ENCODE measurements at regions not wholly inside any gene's neighbourhood (a gene's known extent, or its start where the extent isn't known, plus 50 kb on each side); places are given as distances from the start of the nearest gene placed in this dataset.
"Not testable (repeated sequence)": the region's sequence is repeated elsewhere in the genome, so short reads cannot be mapped to it uniquely, and the experiment has no call there.

GRCh38 chr10:33086100-33086499, 128.1 kb upstream of the ITGB1 start:
- peaks cover 9% of the 10 kb centered on the region for H3K4me1 ChIP-seq (ENCODE audit: control insufficient read depth, low read depth, low read length)
- no peak overlapping the region for H3K27ac ChIP-seq (ENCODE audit: low read length)
- no peaks in the 10 kb centered on the region for H3K9me3 ChIP-seq (ENCODE audit: control insufficient read depth, low read depth, low read length)
- H3K9ac ChIP-seq (ENCODE audit: low read length), result no peak overlapping the region
- no peak overlapping the region for H3K4me3 ChIP-seq (ENCODE audit: low read length)
- no peaks in the 10 kb centered on the region for H3K36me3 ChIP-seq (ENCODE audit: control insufficient read depth, low read depth, low read length)
- H3K27me3 ChIP-seq (ENCODE audit: control insufficient read depth, insufficient read depth, low read length), result no peaks in the 10 kb centered on the region

- peaks cover 9% of the 10 kb centered on the region for H3K4me1 ChIP-seq (ENCODE audit: control insufficient read depth, low read depth, low read length)
- no peak overlapping the region for H3K27ac ChIP-seq (ENCODE audit: low read length)
- no peaks in the 10 kb centered on the region for H3K27me3 ChIP-seq (ENCODE audit: control insufficient read depth, insufficient read depth, low read length)
- H3K4me3 ChIP-seq (ENCODE audit: low read length), result no peak overlapping the region
- H3K36me3 ChIP-seq (ENCODE audit: control insufficient read depth, low read depth, low read length), result no peaks in the 10 kb centered on the region
- no peaks in the 10 kb centered on the region for H3K9me3 ChIP-seq (ENCODE audit: control insufficient read depth, low read depth, low read length)
- H3K9ac ChIP-seq (ENCODE audit: low read length), result no peak overlapping the region
Observed at GRCh38 chr10:33085313-33085833, 127.3 kb upstream of the ITGB1 start.

- Histone ChIP-seq H3K27ac (ENCODE audit: low read length) (no peak overlapping the region), H3K9me3 (ENCODE audit: control insufficient read depth, low read depth, low read length) (no peaks in the 10 kb centered on the region), H3K4me3 (ENCODE audit: low read length) (no peak overlapping the region), H3K4me1 (ENCODE audit: control insufficient read depth, low read depth, low read length) (peaks cover 9% of the 10 kb centered on the region), H3K27me3 (ENCODE audit: control insufficient read depth, insufficient read depth, low read length) (no peaks in the 10 kb centered on the region), H3K36me3 (ENCODE audit: control insufficient read depth, low read depth, low read length) (no peaks in the 10 kb centered on the region), H3K9ac (ENCODE audit: low read length) (no peak overlapping the region)
Observed at GRCh38 chr10:33084453-33084852, 126.4 kb upstream of the ITGB1 start.

GRCh38 chr10:33082373-33082895, 124.4 kb upstream of the ITGB1 start:
- Histone ChIP-seq H3K9me3 (ENCODE audit: control insufficient read depth, low read depth, low read length) (no peaks in the 10 kb centered on the region), H3K4me1 (ENCODE audit: control insufficient read depth, low read depth, low read length) (peaks cover 9% of the 10 kb centered on the region), H3K27ac (ENCODE audit: low read length) (no peak overlapping the region), H3K36me3 (ENCODE audit: control insufficient read depth, low read depth, low read length) (no peaks in the 10 kb centered on the region), H3K9ac (ENCODE audit: low read length) (no peak overlapping the region), H3K4me3 (ENCODE audit: low read length) (no peak overlapping the region), H3K27me3 (ENCODE audit: control insufficient read depth, insufficient read depth, low read length) (no peaks in the 10 kb centered on the region)

- not testable (repeated sequence) for H3K4me1 ChIP-seq (ENCODE audit: control insufficient read depth, low read depth, low read length); H3K36me3 ChIP-seq (ENCODE audit: control insufficient read depth, low read depth, low read length); H3K4me3 ChIP-seq (ENCODE audit: low read length); H3K9ac ChIP-seq (ENCODE audit: low read length); H3K27me3 ChIP-seq (ENCODE audit: control insufficient read depth, insufficient read depth, low read length); H3K27ac ChIP-seq (ENCODE audit: low read length); H3K9me3 ChIP-seq (ENCODE audit: control insufficient read depth, low read depth, low read length)
Observed at GRCh38 chr10:33080467-33080866, 122.4 kb upstream of the ITGB1 start.

GRCh38 chr10:33074443-33074842, 116.4 kb upstream of the ITGB1 start:
- H3K9ac ChIP-seq (ENCODE audit: low read length), result no peak overlapping the region
- no peaks in the 10 kb centered on the region for H3K9me3 ChIP-seq (ENCODE audit: control insufficient read depth, low read depth, low read length)
- H3K27me3 ChIP-seq (ENCODE audit: control insufficient read depth, insufficient read depth, low read length), result no peaks in the 10 kb centered on the region
- H3K4me3 ChIP-seq (ENCODE audit: low read length), result no peak overlapping the region
- no peak overlapping the region for H3K27ac ChIP-seq (ENCODE audit: low read length)
- H3K4me1 ChIP-seq (ENCODE audit: control insufficient read depth, low read depth, low read length), result peaks cover 9% of the 10 kb centered on the region
- no peaks in the 10 kb centered on the region for H3K36me3 ChIP-seq (ENCODE audit: control insufficient read depth, low read depth, low read length)

- Histone ChIP-seq H3K27me3 (ENCODE audit: control insufficient read depth, insufficient read depth, low read length) (no peaks in the 10 kb centered on the region), H3K9ac (ENCODE audit: low read length) (no peak overlapping the region), H3K4me3 (ENCODE audit: low read length) (no peak overlapping the region), H3K27ac (ENCODE audit: low read length) (no peak overlapping the region), H3K9me3 (ENCODE audit: control insufficient read depth, low read depth, low read length) (no peaks in the 10 kb centered on the region), H3K36me3 (ENCODE audit: control insufficient read depth, low read depth, low read length) (no peaks in the 10 kb centered on the region), H3K4me1 (ENCODE audit: control insufficient read depth, low read depth, low read length) (peaks cover 9% of the 10 kb centered on the region)
Observed at GRCh38 chr10:33073641-33074415, 115.8 kb upstream of the ITGB1 start.

GRCh38 chr10:33071857-33072256, 113.8 kb upstream of the ITGB1 start:
- Histone ChIP-seq H3K9ac (ENCODE audit: low read length) (no peak overlapping the region), H3K9me3 (ENCODE audit: control insufficient read depth, low read depth, low read length) (no peaks in the 10 kb centered on the region), H3K4me1 (ENCODE audit: control insufficient read depth, low read depth, low read length) (peaks cover 9% of the 10 kb centered on the region), H3K27me3 (ENCODE audit: control insufficient read depth, insufficient read depth, low read length) (no peaks in the 10 kb centered on the region), H3K36me3 (ENCODE audit: control insufficient read depth, low read depth, low read length) (no peaks in the 10 kb centered on the region), H3K4me3 (ENCODE audit: low read length) (peak overlapping the region; percentile 8), H3K27ac (ENCODE audit: low read length) (no peak overlapping the region)

GRCh38 chr10:33070101-33070500, 112.1 kb upstream of the ITGB1 start:
- Histone ChIP-seq H3K36me3 (ENCODE audit: control insufficient read depth, low read depth, low read length) (no peaks in the 10 kb centered on the region), H3K4me3 (ENCODE audit: low read length) (no peak overlapping the region), H3K9ac (ENCODE audit: low read length) (no peak overlapping the region), H3K27ac (ENCODE audit: low read length) (no peak overlapping the region), H3K27me3 (ENCODE audit: control insufficient read depth, insufficient read depth, low read length) (no peaks in the 10 kb centered on the region), H3K4me1 (ENCODE audit: control insufficient read depth, low read depth, low read length) (peaks cover 9% of the 10 kb centered on the region), H3K9me3 (ENCODE audit: control insufficient read depth, low read depth, low read length) (no peaks in the 10 kb centered on the region)

- H3K36me3 ChIP-seq (ENCODE audit: control insufficient read depth, low read depth, low read length), result no peaks in the 10 kb centered on the region
- H3K9ac ChIP-seq (ENCODE audit: low read length), result no peak overlapping the region
- H3K4me1 ChIP-seq (ENCODE audit: control insufficient read depth, low read depth, low read length), result peaks cover 9% of the 10 kb centered on the region
- H3K27ac ChIP-seq (ENCODE audit: low read length), result no peak overlapping the region
- H3K27me3 ChIP-seq (ENCODE audit: control insufficient read depth, insufficient read depth, low read length), result no peaks in the 10 kb centered on the region
- no peaks in the 10 kb centered on the region for H3K9me3 ChIP-seq (ENCODE audit: control insufficient read depth, low read depth, low read length)
- H3K4me3 ChIP-seq (ENCODE audit: low read length), result no peak overlapping the region
Observed at GRCh38 chr10:33067917-33068316, 109.9 kb upstream of the ITGB1 start.

GRCh38 chr10:33067481-33067880, 109.5 kb upstream of the ITGB1 start:
- Histone ChIP-seq H3K27me3 (ENCODE audit: control insufficient read depth, insufficient read depth, low read length) (no peaks in the 10 kb centered on the region), H3K9ac (ENCODE audit: low read length) (no peak overlapping the region), H3K4me1 (ENCODE audit: control insufficient read depth, low read depth, low read length) (peaks cover 8% of the 10 kb centered on the region), H3K4me3 (ENCODE audit: low read length) (no peak overlapping the region), H3K27ac (ENCODE audit: low read length) (no peak overlapping the region), H3K36me3 (ENCODE audit: control insufficient read depth, low read depth, low read length) (no peaks in the 10 kb centered on the region), H3K9me3 (ENCODE audit: control insufficient read depth, low read depth, low read length) (no peaks in the 10 kb centered on the region)
